Small intestine (tissue), 7 donors: ENCODE measurements at regions not wholly inside any gene's neighbourhood (a gene's known extent, or its start where the extent isn't known, plus 50 kb on each side); places are given as distances from the start of the nearest gene placed in this dataset.

ENCODE experiments used
- DNase-seq, 2 donors: peaks; one replicate each; pipeline versions ENCODE4 v3.0.0 to v3.0.0-alpha.2; 2013
- FAIRE-seq: peaks from 2 replicates; lab custom pipeline; 2012; peaks lifted over from hg19 to GRCh38; lab: Jason Lieb, UNC
- H3K27ac ChIP-seq, 3 donors: one replicate each; pipeline ENCODE4 v1.5.1; 2013; ENCODE audit warnings: low read length in 2 of 3, mild to moderate bottlenecking in 2 of 3, control low read depth in 1 of 3, inconsistent platforms in 1 of 3, low read depth in 1 of 3, moderate library complexity in 1 of 3
- H3K27me3 ChIP-seq, 3 donors: one replicate each; pipeline ENCODE4 v1.6.1; 2013; ENCODE audit warnings: low read length in 3 of 3, inconsistent platforms in 1 of 3; ENCODE audit not compliant: control insufficient read depth in 3 of 3, insufficient read depth in 3 of 3
- H3K36me3 ChIP-seq, 3 donors: one replicate each; pipeline ENCODE4 v1.6.1; 2013; ENCODE audit warnings: low read length in 3 of 3, inconsistent platforms in 1 of 3, low read depth in 1 of 3, mild to moderate bottlenecking in 1 of 3, moderate library complexity in 1 of 3; ENCODE audit not compliant: control insufficient read depth in 3 of 3, insufficient read depth in 2 of 3
- H3K4me1 ChIP-seq, 3 donors: one replicate each; pipeline ENCODE4 v1.6.1; 2013; ENCODE audit warnings: low read length in 2 of 3, inconsistent platforms in 1 of 3, low read depth in 1 of 3, mild to moderate bottlenecking in 1 of 3, moderate library complexity in 1 of 3; ENCODE audit not compliant: control insufficient read depth in 3 of 3, insufficient read depth in 2 of 3
- H3K4me3 ChIP-seq, 3 donors: one replicate each; pipeline ENCODE4 v1.5.1; 2013; ENCODE audit warnings: low read length in 3 of 3, control low read depth in 1 of 3, inconsistent platforms in 1 of 3, low read depth in 1 of 3, mild to moderate bottlenecking in 1 of 3, moderate library complexity in 1 of 3
- H3K9me3 ChIP-seq, 2 donors: one replicate each; pipeline ENCODE4 v1.6.1; 2013; ENCODE audit warnings: low read depth in 1 of 2, low read length in 1 of 2; ENCODE audit not compliant: control insufficient read depth in 2 of 2, insufficient read depth in 1 of 2
- WGBS, 3 donors: extraction: QIAGEN DNeasy Blood & Tissue Kit; methylation state at CpG; one replicate each; pipeline ENCODE4 v1.1.7; 2013; 5-methylcytosine and 5-hydroxymethylcytosine counted together
- donor health status: healthy with polysubstance abuse.
- donor health status: control.
- donor health status: control.
- donor health status: Bipolar disorder and iron deficiency.
- donor health status: healthy.

DNA sequence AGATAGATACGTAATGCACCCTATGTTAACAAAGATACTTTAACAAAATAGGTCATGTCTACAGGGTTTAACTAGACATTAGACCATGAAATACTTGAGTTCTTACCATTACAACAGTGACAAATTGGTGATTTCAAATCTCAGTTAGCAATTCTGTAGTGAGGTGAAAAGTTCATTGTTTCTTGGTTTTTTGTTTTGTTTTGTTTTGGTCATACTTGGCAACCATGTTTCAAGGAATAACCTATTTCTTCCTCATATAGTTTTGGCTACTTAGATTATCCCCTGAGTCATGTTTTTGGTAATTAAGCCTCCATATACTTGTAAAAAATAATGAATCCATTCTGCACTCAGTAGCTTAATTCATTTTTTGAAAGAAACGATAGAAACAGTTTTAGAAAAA lies 1200.4 kb downstream of the DIAPH3 start:
- Histone ChIP-seq H3K27ac (no peak overlapping the region), H3K9me3 (no peaks in the 10 kb centered on the region), H3K4me3 (no peak overlapping the region), H3K36me3 (no peaks in the 10 kb centered on the region), H3K4me1 (no peaks in the 10 kb centered on the region), H3K27me3 (no peaks in the 10 kb centered on the region)
- DNase-seq (no peak), FAIRE-seq (no peak)
- WGBS, 3 donors, result 84 to 90% (median 85%) methylated on average over 2 of the region's 2 CpGs

DNA sequence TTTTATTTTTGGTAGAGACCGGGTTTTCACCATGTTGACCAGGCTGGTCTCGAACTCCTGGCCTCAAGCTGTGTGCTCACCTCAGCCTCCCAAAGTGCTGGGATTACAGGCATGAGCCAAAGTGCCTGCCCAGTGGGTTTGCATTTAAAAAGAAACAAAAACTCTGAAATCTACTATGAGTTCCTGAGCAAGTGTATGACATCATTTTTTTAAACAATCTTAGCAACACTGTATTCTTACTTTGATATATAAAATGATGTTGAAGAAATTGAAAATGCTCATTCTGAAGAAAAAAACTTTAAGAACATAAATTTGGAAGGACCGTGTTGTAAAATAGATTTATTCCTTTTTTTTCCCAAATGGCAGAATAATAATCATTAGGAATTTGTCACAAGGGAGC lies 1199.7 kb downstream of the DIAPH3 start:
- WGBS, 3 donors, result 73 to 95% (median 77%) methylated on average over 3 of the region's 3 CpGs

DNA sequence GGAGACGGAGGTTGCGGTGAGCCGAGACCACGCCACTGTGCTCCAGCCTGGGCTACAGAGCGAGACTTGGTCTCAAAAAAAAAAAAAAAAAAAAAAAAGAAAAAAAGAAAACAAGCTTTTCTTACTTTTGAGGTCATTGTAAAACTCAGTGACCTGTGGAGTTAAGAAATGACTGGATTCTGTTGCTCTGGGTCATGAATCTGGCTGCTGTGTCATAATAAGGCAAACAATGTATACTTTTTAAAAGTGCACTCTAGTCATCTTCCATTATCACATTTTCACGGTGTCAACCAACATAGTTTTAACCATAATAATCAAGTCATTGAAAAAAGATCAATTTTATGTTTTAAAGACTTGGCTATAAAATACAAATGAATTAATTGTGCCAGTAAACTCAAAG lies 1186.6 kb downstream of the DIAPH3 start:
- 88 to 92% (median 90%) methylated on average over 6 of the region's 6 CpGs for WGBS, 3 donors
- no peaks in the 10 kb centered on the region for H3K27me3 ChIP-seq
- peak; percentile 33 for FAIRE-seq

More for the DNA sequence above, 1199.7 kb downstream of the DIAPH3 start:
- no peaks in the 10 kb centered on the region for H3K4me1 ChIP-seq
- no peaks in the 10 kb centered on the region for H3K36me3 ChIP-seq
- FAIRE-seq, result no peak
- H3K9me3 ChIP-seq, result peaks cover 0 to 4% of the 10 kb centered on the region in 2 donors
- DNase-seq, result no peak
- no peak overlapping the region for H3K27ac ChIP-seq
- no peak overlapping the region for H3K4me3 ChIP-seq
- H3K27me3 ChIP-seq, result no peaks in the 10 kb centered on the region

DNA sequence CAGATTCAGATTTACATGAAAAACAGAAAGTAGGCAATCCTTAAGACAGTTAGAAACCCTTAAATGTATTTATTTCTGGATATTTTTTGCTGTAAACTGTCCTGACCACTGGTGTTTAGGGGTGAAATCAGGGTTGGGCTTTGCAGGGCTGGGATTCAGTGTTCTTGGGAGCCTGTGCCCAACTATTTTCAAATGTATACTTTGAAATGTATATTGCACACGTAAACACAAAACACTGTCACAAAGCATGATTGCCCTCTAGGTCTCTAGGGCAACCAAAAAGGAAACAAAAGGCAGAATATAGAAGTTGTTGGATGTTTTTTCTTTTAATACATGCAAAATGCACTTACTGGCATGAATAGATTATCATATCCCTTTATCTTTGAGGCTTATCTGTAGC lies 1185.4 kb downstream of the DIAPH3 start:
- Histone ChIP-seq H3K4me3 (no peak overlapping the region), H3K4me1 (no peaks in the 10 kb centered on the region), H3K27ac (no peak overlapping the region), H3K36me3 (no peaks in the 10 kb centered on the region), H3K9me3 (no peaks in the 10 kb centered on the region), H3K27me3 (no peaks in the 10 kb centered on the region)
- no peak for DNase-seq
- no peak for FAIRE-seq
- 52 to 69% (median 68%) methylated on average over 1 of the region's 1 CpG for WGBS, 3 donors

More for the DNA sequence above, 1186.6 kb downstream of the DIAPH3 start:
- Histone ChIP-seq H3K9me3 (no peaks in the 10 kb centered on the region), H3K4me3 (no peak overlapping the region), H3K4me1 (no peaks in the 10 kb centered on the region), H3K36me3 (no peaks in the 10 kb centered on the region), H3K27ac (no peak overlapping the region)
- no peak for DNase-seq

DNA sequence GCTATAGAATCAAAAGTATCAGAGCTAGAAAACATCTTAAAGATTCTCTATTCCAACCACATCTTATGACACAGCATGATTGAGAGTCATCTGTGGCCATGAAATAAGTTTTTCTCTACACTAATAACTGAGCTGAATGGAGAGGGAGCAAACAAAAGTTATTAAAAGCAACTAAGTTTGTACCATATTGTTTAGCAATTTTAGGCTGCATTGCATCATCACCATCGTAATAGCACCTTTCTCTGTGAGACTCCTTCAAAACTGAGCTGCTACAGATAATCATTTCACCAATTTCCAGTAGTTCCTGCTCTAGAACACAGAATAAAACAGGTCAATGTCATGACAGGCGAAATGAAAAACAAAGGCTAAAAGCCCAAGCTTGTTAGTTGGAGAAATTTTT lies 1183.9 kb downstream of the DIAPH3 start:
- Histone ChIP-seq H3K9me3 (no peaks in the 10 kb centered on the region), H3K4me3 (no peak overlapping the region), H3K27ac (no peak overlapping the region), H3K4me1 (no peaks in the 10 kb centered on the region), H3K36me3 (no peaks in the 10 kb centered on the region), H3K27me3 (no peaks in the 10 kb centered on the region)
- FAIRE-seq, result no peak
- DNase-seq, result no peak
- WGBS, 3 donors, result 51 to 65% (median 53%) methylated on average over 2 of the region's 2 CpGs

DNA sequence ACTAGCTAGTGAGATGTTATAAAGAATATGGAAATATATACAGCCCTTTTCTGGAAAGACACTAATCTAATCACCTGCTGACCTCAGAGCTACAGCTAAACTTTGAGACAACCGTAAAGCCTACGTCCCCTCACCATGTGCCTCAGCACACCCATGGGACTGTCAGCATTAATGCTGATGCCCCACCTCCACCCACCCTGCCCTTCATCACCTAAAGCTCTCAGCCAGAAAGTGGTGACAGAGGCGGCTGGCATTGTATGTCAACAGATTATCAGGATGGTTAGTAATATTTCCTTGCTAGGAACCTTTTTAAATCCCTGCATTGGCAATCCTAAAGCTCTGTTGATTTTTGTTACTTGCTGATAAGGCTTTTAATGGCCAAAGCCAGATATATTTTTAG lies 1177.9 kb downstream of the DIAPH3 start:
- H3K27ac ChIP-seq, result no peak overlapping the region
- DNase-seq (no peak), FAIRE-seq (no peak)
- no peaks in the 10 kb centered on the region for H3K36me3 ChIP-seq
- 56 to 75% (median 59%) methylated on average over 3 of the region's 3 CpGs for WGBS, 3 donors
- H3K27me3 ChIP-seq, result no peaks in the 10 kb centered on the region
- no peaks in the 10 kb centered on the region for H3K4me1 ChIP-seq
- H3K9me3 ChIP-seq, result no peaks in the 10 kb centered on the region
- no peak overlapping the region for H3K4me3 ChIP-seq

DNA sequence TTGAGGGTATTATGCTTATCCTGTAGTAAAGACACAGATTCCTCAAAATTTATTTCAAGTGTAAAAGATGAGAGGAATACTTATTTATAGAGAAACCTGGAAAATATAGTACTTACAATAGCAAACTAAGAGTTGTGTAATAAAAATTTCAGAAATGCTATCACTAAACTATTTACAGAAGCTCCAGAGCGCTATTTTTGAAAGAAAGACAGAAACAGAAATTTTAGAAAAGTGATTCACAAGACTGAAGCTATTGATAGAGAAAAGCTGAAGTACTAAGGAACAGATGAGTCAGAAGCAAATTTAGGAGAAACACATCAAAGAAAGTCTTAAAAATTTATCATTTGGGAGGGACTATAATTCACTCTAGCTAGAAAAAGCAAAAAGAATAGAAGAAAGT lies 1174.2 kb downstream of the DIAPH3 start:
- Histone ChIP-seq H3K27ac (no peak overlapping the region), H3K9me3 (no peaks in the 10 kb centered on the region), H3K4me3 (no peak overlapping the region), H3K36me3 (no peaks in the 10 kb centered on the region), H3K27me3 (no peaks in the 10 kb centered on the region), H3K4me1 (no peaks in the 10 kb centered on the region)
- 85 to 96% (median 91%) methylated on average over 1 of the region's 1 CpG for WGBS, 3 donors
- no peak for DNase-seq
- FAIRE-seq, result no peak

DNA sequence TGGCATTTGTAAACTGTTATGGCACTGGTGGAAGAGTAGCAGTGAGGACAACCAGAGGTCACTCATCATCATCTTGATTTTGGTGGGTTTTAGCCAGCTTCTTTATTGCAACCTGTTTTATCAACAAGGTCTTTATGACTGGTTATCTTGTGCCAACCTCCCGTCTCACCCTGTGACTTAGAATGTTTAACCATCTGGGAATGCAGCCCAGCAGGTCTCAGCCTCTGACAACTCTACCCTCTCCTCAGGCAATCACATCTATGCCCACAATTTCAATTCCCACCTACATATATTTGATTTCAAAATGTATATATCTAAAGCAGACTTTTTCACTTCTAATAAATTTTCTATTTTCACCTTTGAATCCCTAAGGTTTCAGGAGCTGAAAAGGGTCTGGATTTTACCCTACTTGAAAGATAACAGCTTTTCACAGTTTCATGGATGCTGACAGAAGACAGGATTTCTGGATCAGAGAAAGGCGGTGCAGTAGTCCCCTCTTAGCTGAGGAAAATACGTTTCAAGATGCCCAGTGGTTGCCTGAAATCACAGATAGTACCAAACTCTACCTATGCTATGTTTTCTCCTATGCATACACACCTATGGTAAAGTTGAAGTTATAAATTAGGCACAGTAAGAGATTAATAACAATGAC lies 1171.8 kb downstream of the DIAPH3 start:
- no peaks in the 10 kb centered on the region for H3K36me3 ChIP-seq
- no peaks in the 10 kb centered on the region for H3K4me1 ChIP-seq
- DNase-seq (peak in 1 of 2 donors; percentile 40), FAIRE-seq (no peak)
- WGBS, 3 donors, result 16 to 66% (median 34%) methylated on average over 3 of the region's 3 CpGs
- no peak overlapping the region for H3K4me3 ChIP-seq
- no peaks in the 10 kb centered on the region for H3K27me3 ChIP-seq
- H3K9me3 ChIP-seq, result no peaks in the 10 kb centered on the region
- no peak overlapping the region for H3K27ac ChIP-seq

DNA sequence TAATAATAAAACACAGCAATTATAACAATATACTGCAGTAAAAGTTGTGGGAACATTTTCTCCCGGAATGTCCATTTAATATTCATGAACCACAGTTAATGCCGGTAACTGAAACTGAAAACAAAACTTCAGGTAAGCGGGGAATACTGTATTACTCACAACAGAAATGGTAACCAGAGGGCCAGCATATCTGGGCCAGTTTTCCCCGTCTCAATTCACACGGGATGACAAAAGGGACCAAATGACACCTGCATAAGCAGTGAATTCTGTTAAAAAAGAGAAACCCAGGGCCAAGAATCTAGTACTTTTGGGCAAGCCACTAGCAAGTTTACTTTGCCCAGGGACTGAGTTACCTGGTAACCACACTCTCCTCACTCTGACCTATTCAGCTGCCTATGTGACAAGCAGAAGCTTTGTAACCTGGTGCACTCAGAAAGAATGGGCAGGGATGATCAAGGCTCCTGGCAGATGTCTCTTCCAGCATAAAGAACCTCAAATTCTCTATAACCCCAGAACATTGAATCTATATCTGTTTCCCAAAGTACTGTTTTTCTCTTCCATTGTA lies 1171.2 kb downstream of the DIAPH3 start:
- H3K4me1 ChIP-seq, result no peaks in the 10 kb centered on the region
- H3K4me3 ChIP-seq, result no peak overlapping the region
- 19 to 69% (median 25%) methylated on average over 5 of the region's 5 CpGs for WGBS, 3 donors
- FAIRE-seq (no peak), DNase-seq (peak in 1 of 2 donors; percentile 46)
- H3K36me3 ChIP-seq, result no peaks in the 10 kb centered on the region
- H3K27ac ChIP-seq, result no peak overlapping the region
- H3K27me3 ChIP-seq, result no peaks in the 10 kb centered on the region
- H3K9me3 ChIP-seq, result no peaks in the 10 kb centered on the region
